Upper lobe of left lung (tissue), 4 donors: ENCODE measurements at regions not wholly inside any gene's neighbourhood (a gene's known extent, or its start where the extent isn't known, plus 50 kb on each side); places are given as distances from the start of the nearest gene placed in this dataset.

Source experiments
- EP300 ChIP-seq, 4 donors: sonication (generic); formaldehyde crosslinking; IDR thresholded peaks; one replicate each; pipeline ENCODE4 v1.5.1; 2017; ENCODE audit warnings: antibody characterized with exemption in 4 of 4, control low read depth in 2 of 4
- POLR2A ChIP-seq, 4 donors: fragments of 450-650 bp; IDR thresholded peaks; one replicate each; pipeline ENCODE4 v1.5.1; 2016 to 2017; ENCODE audit warnings: antibody characterized with exemption in 4 of 4, mild to moderate bottlenecking in 2 of 4
- TF ChIP-seq, protein P1 (sequence below), 6 experiments: fragments of 450-650 bp in 4 of 6; fragments of 200-600 bp in 2 of 6; sonication (generic) in 2 of 6; IDR thresholded peaks; one replicate each; pipeline ENCODE4 v1.5.1; 2016 to 2019; ENCODE audit warnings: antibody characterized with exemption in 6 of 6

- no peak for TF ChIP-seq EP300 (IDR thresholded peaks at IDR 0.05)
- TF ChIP-seq, protein P1, sequence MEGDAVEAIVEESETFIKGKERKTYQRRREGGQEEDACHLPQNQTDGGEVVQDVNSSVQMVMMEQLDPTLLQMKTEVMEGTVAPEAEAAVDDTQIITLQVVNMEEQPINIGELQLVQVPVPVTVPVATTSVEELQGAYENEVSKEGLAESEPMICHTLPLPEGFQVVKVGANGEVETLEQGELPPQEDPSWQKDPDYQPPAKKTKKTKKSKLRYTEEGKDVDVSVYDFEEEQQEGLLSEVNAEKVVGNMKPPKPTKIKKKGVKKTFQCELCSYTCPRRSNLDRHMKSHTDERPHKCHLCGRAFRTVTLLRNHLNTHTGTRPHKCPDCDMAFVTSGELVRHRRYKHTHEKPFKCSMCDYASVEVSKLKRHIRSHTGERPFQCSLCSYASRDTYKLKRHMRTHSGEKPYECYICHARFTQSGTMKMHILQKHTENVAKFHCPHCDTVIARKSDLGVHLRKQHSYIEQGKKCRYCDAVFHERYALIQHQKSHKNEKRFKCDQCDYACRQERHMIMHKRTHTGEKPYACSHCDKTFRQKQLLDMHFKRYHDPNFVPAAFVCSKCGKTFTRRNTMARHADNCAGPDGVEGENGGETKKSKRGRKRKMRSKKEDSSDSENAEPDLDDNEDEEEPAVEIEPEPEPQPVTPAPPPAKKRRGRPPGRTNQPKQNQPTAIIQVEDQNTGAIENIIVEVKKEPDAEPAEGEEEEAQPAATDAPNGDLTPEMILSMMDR (IDR thresholded peaks at IDR 0.05) = no peak
- no peak for TF ChIP-seq POLR2A (IDR thresholded peaks at IDR 0.05)
These were observed 565.3 kb upstream of the ZNF608 start for GRCh38 chr5:125311743-125312142.
